Activated CD8-positive, alpha-beta memory T cell treated with anti-CD3 and anti-CD28 coated beads, Interleukin-2, amount 50 U/mL, for 4 hours (primary cell): ENCODE measurements at regions not wholly inside any gene's neighbourhood (a gene's known extent, or its start where the extent isn't known, plus 50 kb on each side); places are given as distances from the start of the nearest gene placed in this dataset.
"Not testable (repeated sequence)": the region's sequence is repeated elsewhere in the genome, so short reads cannot be mapped to it uniquely, and the experiment has no call there.

Source experiments
- DNase-seq: peaks from one replicate; pipeline ENCODE4 v3.0.0-alpha.2; 2020

DNA sequence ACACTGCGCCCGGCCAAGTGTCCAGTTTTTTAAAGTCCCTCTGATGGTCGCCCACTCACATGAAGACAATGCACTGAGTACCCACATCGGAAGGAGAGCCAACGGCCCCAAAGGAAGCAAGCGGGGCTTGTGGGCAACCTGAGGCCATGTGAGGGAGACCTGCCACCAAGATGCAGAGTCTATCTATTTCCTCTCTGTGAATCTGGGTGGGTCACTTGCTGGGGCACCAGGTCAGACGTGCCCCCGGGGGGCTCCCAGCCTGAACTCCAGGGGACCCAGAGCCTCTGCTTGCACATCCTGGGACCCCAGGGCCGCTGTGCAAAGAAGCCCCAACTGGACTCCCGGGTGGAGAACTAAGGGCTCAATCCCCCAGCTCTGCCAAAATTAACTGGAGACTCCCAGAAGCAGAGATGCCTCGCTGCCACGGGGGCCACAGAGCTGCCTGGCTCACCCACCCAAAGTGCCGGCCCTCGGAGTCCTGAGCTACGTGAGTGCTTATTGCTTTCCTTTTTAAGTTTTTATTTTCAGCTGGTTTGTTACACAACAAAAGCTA is 106.4 kb downstream of the BRD1 start:
- DNase-seq: no peak

DNA sequence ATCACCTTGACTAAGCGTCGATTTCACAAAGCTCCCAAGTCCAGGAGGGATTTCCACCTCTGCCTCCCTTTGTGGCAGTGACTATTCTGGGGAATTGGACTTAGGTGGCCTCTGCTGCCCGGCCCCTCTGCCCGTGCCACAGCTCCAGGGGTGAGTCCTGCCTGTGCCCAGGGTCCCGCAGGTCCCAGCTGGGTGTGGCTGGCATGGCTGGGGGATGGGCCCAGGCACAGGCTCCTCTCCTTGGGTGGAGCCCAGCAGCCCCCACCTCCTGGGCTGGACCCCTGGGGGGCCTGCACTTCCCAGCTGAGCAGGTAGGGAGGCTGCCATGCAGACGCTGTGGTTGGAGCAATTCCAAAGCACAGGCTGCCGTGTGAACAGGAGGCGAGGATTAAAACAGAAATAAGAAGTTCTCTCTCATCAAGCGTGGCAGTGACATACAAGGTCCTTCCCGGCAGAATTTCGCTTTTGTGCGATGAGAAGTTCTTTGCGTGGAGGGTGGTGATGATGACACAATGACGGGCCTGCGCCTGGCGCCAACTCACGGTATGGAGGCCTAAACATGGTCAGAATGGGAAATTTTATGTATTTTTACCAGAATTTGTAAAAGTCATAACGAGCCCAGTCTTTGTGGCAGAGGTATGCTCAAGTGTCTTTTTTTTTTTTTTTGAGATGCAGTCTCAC is 107.3 kb downstream of the BRD1 start:
- no peak for DNase-seq

GRCh38 chr22:49719046-49719445 is 108.6 kb downstream of the BRD1 start:
- no peak for DNase-seq

- DNase-seq: no peak
These were observed 109.3 kb downstream of the BRD1 start for GRCh38 chr22:49718396-49718795.

- no peak for DNase-seq
These were observed 110.3 kb downstream of the BRD1 start for GRCh38 chr22:49717322-49717919.

DNA sequence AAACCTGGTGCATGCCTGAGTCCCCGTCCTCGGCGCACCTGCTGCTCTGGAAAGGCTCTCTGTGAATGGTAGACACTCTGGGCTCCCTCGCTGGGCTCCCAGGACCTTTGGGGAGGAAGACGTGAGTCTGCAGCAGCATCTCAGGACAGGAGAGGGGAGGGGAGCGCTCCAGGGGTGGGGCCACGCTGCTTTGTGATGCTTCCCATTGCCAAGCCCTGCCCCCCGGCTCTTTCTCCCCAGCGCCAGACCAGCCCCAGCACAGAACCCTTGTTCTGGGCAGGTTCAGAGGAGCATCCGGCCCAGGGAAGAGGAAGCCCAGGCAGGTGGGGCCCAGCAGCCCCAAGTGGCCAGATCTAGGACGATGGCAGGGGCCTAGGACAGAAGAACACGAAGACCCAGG is 111.2 kb downstream of the BRD1 start:
- no peak for DNase-seq

- DNase-seq: no peak
These were observed 112.2 kb downstream of the BRD1 start for GRCh38 chr22:49715450-49715849.

GRCh38 chr22:49713003-49713402 is 114.7 kb downstream of the BRD1 start:
- DNase-seq: no peak

DNA sequence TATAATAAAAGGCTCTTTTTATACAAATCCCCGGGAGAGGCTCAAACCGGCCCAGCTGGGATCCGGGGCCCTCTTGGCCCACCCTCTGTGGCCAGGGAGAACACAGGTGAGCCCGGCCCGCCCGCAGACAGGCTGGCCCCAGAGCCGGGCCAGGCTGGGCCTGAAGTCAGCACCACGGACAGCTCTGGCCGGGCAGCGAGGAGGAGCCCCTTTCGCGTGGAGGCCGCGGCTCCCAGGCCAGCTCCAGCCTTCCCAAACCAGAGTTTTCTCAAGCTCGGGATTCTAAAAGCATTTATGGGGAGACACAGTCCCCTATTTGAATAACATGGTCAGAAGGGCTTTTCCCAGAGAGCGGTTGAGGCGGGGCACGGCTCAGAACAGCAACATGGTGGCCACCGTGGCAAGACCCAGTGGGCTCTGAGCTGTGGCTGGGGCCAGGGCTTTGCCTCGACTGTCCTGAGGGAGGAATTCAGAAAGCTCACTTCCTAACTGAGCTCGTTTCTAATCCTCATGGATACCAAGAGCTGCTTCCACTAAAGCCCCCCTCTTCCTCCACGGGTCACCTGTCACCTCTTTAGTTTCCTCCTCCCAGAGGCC is 115.4 kb downstream of the BRD1 start:
- no peak for DNase-seq

- DNase-seq: no peak
These were observed 116.9 kb downstream of the BRD1 start for GRCh38 chr22:49710746-49711145.

GRCh38 chr22:49709464-49709863 is 118.2 kb downstream of the BRD1 start:
- DNase-seq: no peak

DNA sequence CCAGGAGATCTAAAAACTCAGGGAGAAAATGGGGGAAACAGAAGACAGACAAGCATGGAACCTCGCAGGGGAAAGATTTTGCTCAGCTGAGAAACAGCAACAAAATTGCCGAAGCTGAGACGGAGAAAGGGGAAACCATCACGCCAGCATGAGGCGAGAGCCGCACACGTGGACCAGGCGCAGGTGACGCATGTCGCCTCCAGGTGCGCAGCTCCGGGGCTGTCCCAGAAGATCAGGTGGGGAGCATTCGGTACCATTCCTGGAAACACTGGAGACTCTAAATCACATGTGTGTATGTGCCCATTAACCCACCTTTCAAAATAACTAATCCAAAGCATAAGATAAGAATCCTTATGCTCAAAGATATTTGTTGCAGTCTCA is 121.7 kb downstream of the BRD1 start:
- no peak for DNase-seq

GRCh38 chr22:49705216-49705971 is 122.3 kb downstream of the BRD1 start:
- no peak for DNase-seq

DNA sequence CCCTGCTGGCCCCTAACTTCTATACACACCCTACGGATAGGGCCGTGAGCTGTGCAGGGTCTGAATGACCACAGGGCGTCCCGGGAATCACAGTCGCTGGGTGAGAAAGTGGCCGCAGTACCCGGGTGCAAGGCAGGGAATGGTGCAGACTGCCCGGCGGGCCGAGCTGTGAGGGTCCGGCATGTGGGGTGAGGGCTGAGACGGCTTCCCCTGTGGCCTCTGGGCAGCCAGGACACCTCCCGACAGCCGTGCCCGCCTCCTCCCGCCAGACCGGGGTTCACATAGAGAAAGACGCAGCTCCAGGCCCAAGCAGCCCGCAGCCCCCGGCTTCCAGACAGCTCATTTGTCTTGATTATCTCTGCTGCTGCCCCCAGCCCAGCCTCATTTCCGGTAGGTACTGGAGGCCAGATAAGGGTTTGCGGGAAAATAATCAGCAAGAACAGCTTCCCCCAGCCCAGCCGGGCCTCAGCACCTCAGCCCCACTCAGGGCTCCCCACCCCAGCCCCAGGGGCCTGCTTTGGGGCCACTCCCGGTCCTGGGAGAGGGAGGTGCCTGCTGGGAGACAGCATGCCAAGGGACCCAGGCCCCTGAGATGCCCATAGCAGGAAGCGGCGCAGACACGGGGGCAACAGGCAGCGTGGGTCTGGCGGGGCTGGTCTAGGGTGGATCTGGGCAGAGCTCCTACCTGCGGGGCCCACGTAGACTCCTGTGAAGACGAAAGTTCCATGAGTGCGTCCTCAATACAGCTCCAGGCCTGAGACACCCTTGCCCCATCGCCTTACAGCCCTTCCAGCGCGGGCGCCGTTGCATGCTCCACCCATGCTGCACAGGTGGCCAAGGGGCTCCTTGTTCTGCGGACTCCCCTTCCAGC is 123.1 kb downstream of the BRD1 start:
- no peak for DNase-seq

DNA sequence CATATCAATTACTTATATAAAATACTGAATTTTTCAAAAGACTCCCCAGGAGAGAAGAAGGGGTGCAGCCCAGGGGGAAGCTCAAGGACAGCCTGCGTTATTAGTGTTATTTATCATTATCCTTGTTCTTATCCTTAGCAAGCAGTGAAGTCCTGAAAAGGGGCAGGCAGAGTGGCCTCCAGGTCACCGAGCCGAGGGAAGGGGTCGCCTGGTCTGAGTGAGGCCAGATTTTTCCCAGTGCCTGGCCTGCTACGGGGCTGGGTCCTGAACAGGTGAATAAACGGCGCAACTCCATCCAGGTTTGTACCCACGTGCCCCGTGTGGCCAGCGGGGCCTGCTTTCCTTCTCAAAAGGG is 123.7 kb downstream of the BRD1 start:
- no peak for DNase-seq

DNA sequence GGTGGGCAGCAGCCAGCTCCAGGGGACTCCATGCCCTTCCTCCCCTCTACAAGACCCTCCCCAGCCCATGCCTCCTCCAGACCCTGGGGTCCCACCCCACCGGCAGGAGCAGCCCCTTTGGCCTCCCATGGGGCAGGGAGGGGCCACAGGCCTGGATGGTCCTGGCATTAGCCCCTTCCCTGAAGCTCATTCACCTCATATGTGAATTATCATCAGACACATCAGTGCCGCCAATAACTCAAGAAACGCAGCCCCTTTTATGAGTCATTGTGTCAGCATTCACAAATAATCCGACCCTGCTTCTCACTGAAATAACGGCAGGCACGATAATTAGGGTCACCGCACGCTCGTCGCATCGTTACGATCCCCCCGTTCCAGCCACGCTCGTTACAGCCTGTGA is 124.2 kb downstream of the BRD1 start:
- no peak for DNase-seq

DNA sequence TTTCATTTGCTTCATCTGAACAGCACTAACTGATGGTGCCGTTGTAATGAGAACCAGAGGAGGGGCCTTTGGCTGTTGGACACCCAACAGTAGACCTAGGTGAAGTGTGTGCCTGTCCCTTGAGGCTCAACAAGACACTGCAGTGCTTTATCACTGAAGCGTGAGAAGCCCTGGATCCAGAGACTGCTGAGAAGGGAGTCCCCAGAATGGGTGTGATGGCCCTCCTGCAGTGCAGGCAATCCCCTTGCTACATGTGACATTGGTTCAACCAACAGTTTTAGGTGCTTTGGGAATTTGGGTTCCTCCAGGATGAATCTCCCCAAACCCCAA is 125.6 kb downstream of the BRD1 start:
- no peak for DNase-seq

DNA sequence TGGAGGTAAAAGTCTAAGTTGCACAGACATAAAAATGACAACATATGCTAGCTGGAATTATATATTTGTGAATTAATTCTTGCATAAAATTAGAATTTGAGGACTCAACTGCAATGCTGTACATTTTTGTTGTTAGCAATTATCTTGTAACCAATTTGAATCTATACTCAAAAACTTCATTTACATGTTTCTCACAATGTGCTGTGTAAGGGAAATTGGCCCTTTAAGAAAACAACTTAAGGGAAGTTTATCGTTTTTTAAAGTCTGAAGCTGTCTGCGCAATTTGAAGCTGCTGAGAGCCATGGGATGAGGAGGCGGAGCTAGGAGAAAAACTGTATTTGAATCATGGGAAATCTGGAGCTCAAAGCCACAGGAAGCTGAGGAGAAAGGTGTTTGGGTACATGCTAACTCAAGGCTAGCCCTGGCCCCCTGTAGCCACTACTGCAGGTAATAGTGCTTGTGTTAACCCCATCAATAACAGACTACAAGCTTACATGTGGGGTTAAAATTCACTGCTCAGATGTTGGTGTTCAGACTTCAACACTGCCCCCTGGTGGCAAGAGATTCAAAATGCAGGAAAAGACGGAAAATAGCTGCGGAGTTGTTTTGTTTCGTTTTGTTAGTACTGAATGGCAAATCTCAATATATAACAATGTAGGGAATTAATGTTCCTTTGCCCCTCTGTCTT is 126.1 kb downstream of the BRD1 start:
- no peak for DNase-seq

DNA sequence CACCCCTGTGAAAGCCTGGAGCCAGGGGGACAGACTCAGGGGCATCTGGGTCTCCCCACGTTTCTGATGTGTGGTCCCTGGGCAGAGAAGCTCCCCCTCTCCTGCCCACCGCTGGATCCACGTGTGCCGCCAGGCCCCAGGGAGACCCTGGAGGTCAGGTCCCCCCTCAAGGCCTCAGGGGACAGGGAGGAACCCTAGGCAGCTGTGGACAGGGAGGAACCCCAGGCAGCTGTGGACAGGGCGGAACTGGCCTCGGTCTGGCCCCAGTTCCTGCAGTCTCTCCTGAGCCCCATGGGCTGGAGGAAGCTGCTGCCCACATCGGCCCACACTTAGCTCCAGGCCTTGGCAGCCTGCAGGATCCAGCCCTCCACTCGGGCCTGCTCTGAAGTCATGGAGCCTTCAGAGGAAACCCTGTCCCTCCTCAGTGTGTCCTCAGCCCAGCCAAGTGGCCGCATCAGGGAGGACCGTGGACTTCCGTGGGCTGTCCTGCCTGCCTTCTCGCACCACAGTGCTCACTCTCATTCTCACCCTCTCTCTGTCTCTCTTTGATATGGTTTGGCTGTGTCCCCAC is 127.7 kb downstream of the BRD1 start:
- no peak for DNase-seq

DNA sequence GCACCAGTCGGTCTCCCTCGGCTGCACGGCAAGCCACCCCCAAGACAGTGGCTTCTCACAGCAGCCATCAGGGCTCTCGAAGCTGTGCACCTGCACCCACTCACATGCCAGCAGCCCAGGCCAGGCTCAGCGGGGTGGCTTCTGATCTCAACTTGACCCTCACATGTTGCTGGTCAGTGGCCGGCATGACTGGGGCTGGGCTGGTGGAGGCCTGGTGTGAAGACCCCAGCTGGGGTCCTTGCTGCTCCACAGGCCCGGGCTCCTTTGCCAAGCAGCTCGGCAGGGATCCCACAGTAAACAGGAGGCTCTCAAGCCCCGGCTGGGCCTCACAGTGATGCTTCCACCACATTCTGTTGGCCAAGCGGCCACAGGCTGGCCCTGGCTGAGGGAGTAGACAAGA is 128.2 kb downstream of the BRD1 start:
- DNase-seq: no peak

- not testable (repeated sequence) for DNase-seq
These were observed 129.1 kb downstream of the BRD1 start for GRCh38 chr22:49698616-49699015.

- DNase-seq: no peak
These were observed 130.6 kb downstream of the BRD1 start for GRCh38 chr22:49697047-49697446.
